Stimulated activated memory B cell treated with anti-CD40 and anti-IgM and Interleukin-4, amounts not matched to agents 10 μg/mL and 1 μg/mL and 100 μg/mL, for 72 hours (primary cell): ENCODE measurements at regions not wholly inside any gene's neighbourhood (a gene's known extent, or its start where the extent isn't known, plus 50 kb on each side); places are given as distances from the start of the nearest gene placed in this dataset.

Source experiments
- ATAC-seq: fragments of 150-1000 bp; cut with Tn5 transposase; 2 replicates; pipeline ENCODE4 v1.10.0; 2021
- H3K27ac Mint-ChIP-seq: one replicate; pipeline ENCODE4 v1.8.0; 2022; ENCODE audit warnings: mild to moderate bottlenecking, mixed read lengths
- H3K27me3 Mint-ChIP-seq: one replicate; pipeline ENCODE4 v1.8.0; 2022; ENCODE audit warnings: mixed read lengths
- H3K36me3 Mint-ChIP-seq: one replicate; pipeline ENCODE4 v1.8.0; 2022; ENCODE audit warnings: mixed read lengths
- H3K4me1 Mint-ChIP-seq: one replicate; pipeline ENCODE4 v1.8.0; 2022; ENCODE audit warnings: mixed read lengths
- H3K4me3 Mint-ChIP-seq: one replicate; pipeline ENCODE4 v1.8.0; 2022; ENCODE audit warnings: mild to moderate bottlenecking, moderate library complexity, mixed read lengths
- H3K9me3 Mint-ChIP-seq: one replicate; pipeline ENCODE4 v1.8.0; 2022; ENCODE audit warnings: mixed read lengths

GRCh38 chr16:85519540-85520231 lies 93.4 kb upstream of the GSE1 start:
- H3K27ac Mint-ChIP-seq = no peak overlapping the region
- ATAC-seq = no peak
- peaks cover 14% of the 10 kb centered on the region for H3K27me3 Mint-ChIP-seq
- no peak overlapping the region for H3K4me3 Mint-ChIP-seq
- H3K9me3 Mint-ChIP-seq = peaks cover 8% of the 10 kb centered on the region
- H3K36me3 Mint-ChIP-seq = no peaks in the 10 kb centered on the region
- no peaks in the 10 kb centered on the region for H3K4me1 Mint-ChIP-seq

- Mint-ChIP-seq H3K4me3 (no peak overlapping the region), H3K27me3 (peaks cover 18% of the 10 kb centered on the region), H3K27ac (no peak overlapping the region), H3K4me1 (no peaks in the 10 kb centered on the region), H3K9me3 (peaks cover 8% of the 10 kb centered on the region), H3K36me3 (no peaks in the 10 kb centered on the region)
- ATAC-seq = no peak
These were observed 92.1 kb upstream of the GSE1 start for GRCh38 chr16:85520853-85521521.

- H3K27ac Mint-ChIP-seq = no peak overlapping the region
- H3K4me1 Mint-ChIP-seq = no peaks in the 10 kb centered on the region
- H3K27me3 Mint-ChIP-seq = peaks cover 24% of the 10 kb centered on the region
- no peaks in the 10 kb centered on the region for H3K36me3 Mint-ChIP-seq
- no peak overlapping the region for H3K4me3 Mint-ChIP-seq
- H3K9me3 Mint-ChIP-seq = peaks cover 8% of the 10 kb centered on the region
- ATAC-seq = no peak
These were observed 91.4 kb upstream of the GSE1 start for GRCh38 chr16:85521552-85522307.

- Mint-ChIP-seq H3K9me3 (peaks cover 8% of the 10 kb centered on the region), H3K36me3 (no peaks in the 10 kb centered on the region), H3K27me3 (peaks cover 25% of the 10 kb centered on the region), H3K4me3 (no peak overlapping the region), H3K27ac (no peak overlapping the region), H3K4me1 (no peaks in the 10 kb centered on the region)
- no peak for ATAC-seq
These were observed 90.7 kb upstream of the GSE1 start for GRCh38 chr16:85522308-85522841.

GRCh38 chr16:85522842-85523601 lies 90.1 kb upstream of the GSE1 start:
- Mint-ChIP-seq H3K27ac (no peak overlapping the region), H3K36me3 (no peaks in the 10 kb centered on the region), H3K27me3 (peaks cover 31% of the 10 kb centered on the region), H3K4me3 (no peak overlapping the region), H3K9me3 (peaks cover 8% of the 10 kb centered on the region), H3K4me1 (no peaks in the 10 kb centered on the region)
- ATAC-seq = no peak

GRCh38 chr16:85523602-85524364 lies 89.3 kb upstream of the GSE1 start:
- H3K27ac Mint-ChIP-seq = no peak overlapping the region
- H3K9me3 Mint-ChIP-seq = peaks cover 8% of the 10 kb centered on the region
- H3K36me3 Mint-ChIP-seq = no peaks in the 10 kb centered on the region
- H3K4me3 Mint-ChIP-seq = no peak overlapping the region
- H3K27me3 Mint-ChIP-seq = peaks cover 33% of the 10 kb centered on the region
- ATAC-seq = no peak
- H3K4me1 Mint-ChIP-seq = no peaks in the 10 kb centered on the region

GRCh38 chr16:85524365-85524629 lies 88.8 kb upstream of the GSE1 start:
- ATAC-seq = no peak
- peaks cover 4% of the 10 kb centered on the region for H3K9me3 Mint-ChIP-seq

GRCh38 chr16:85524630-85525419 lies 88.3 kb upstream of the GSE1 start:
- Mint-ChIP-seq H3K27ac (no peak overlapping the region), H3K27me3 (peaks cover 33% of the 10 kb centered on the region), H3K4me3 (no peak overlapping the region), H3K9me3 (no peaks in the 10 kb centered on the region), H3K4me1 (no peaks in the 10 kb centered on the region), H3K36me3 (no peaks in the 10 kb centered on the region)
- ATAC-seq = no peak

More at GRCh38 chr16:85524365-85524629, 88.8 kb upstream of the GSE1 start:
- peaks cover 33% of the 10 kb centered on the region for H3K27me3 Mint-ChIP-seq
- H3K4me1 Mint-ChIP-seq = no peaks in the 10 kb centered on the region
- H3K4me3 Mint-ChIP-seq = no peak overlapping the region
- H3K36me3 Mint-ChIP-seq = no peaks in the 10 kb centered on the region
- no peak overlapping the region for H3K27ac Mint-ChIP-seq

GRCh38 chr16:85525420-85526184 lies 87.5 kb upstream of the GSE1 start:
- Mint-ChIP-seq H3K36me3 (no peaks in the 10 kb centered on the region), H3K4me3 (no peak overlapping the region), H3K9me3 (no peaks in the 10 kb centered on the region), H3K27ac (no peak overlapping the region), H3K27me3 (peaks cover 33% of the 10 kb centered on the region), H3K4me1 (no peaks in the 10 kb centered on the region)
- ATAC-seq = no peak

GRCh38 chr16:85526185-85526974 lies 86.7 kb upstream of the GSE1 start:
- Mint-ChIP-seq H3K9me3 (no peaks in the 10 kb centered on the region), H3K36me3 (no peaks in the 10 kb centered on the region), H3K4me1 (no peaks in the 10 kb centered on the region), H3K27ac (no peak overlapping the region), H3K27me3 (peaks cover 33% of the 10 kb centered on the region), H3K4me3 (no peak overlapping the region)
- ATAC-seq = no peak

- H3K36me3 Mint-ChIP-seq = no peaks in the 10 kb centered on the region
- H3K27ac Mint-ChIP-seq = no peak overlapping the region
- no peaks in the 10 kb centered on the region for H3K9me3 Mint-ChIP-seq
- peaks cover 32% of the 10 kb centered on the region for H3K27me3 Mint-ChIP-seq
- ATAC-seq = no peak
- H3K4me1 Mint-ChIP-seq = no peaks in the 10 kb centered on the region
- no peak overlapping the region for H3K4me3 Mint-ChIP-seq
These were observed 85.9 kb upstream of the GSE1 start for GRCh38 chr16:85527042-85527766.

- ATAC-seq = no peak
- H3K36me3 Mint-ChIP-seq = no peaks in the 10 kb centered on the region
These were observed 85.3 kb upstream of the GSE1 start for GRCh38 chr16:85527767-85528297.

More at GRCh38 chr16:85527767-85528297, 85.3 kb upstream of the GSE1 start:
- no peaks in the 10 kb centered on the region for H3K9me3 Mint-ChIP-seq
- H3K27ac Mint-ChIP-seq = no peak overlapping the region
- H3K4me1 Mint-ChIP-seq = no peaks in the 10 kb centered on the region
- peaks cover 26% of the 10 kb centered on the region for H3K27me3 Mint-ChIP-seq
- H3K4me3 Mint-ChIP-seq = no peak overlapping the region
